GM23248 (cell line): ENCODE measurements at regions not wholly inside any gene's neighbourhood (a gene's known extent, or its start where the extent isn't known, plus 50 kb on each side); places are given as distances from the start of the nearest gene placed in this dataset.

Source experiments
- EZH2 ChIP-seq: fragments of 200-600 bp; sonication (generic); IDR thresholded peaks from 2 replicates; pipeline ENCODE4 v1.6.1; 2018; ENCODE audit warnings: antibody characterized with exemption, mild to moderate bottlenecking; ENCODE audit not compliant: insufficient read depth, poor library complexity, severe bottlenecking
- EZH2phosphoT487 ChIP-seq: fragments of 200-600 bp; sonication (generic); IDR thresholded peaks from 2 replicates; pipeline ENCODE4 v1.6.1; 2018; ENCODE audit warnings: antibody characterized with exemption, moderate library complexity, mild to moderate bottlenecking, low read depth; ENCODE audit not compliant: insufficient read depth

- TF ChIP-seq EZH2 (no peak), EZH2phosphoT487 (no peak)
Observed at GRCh38 chr2:236998758-236999157, 86.9 kb upstream of the COPS8 start.
